ENCODE measurements at regions not wholly inside any gene's neighbourhood (a gene's known extent, or its start where the extent isn't known, plus 50 kb on each side); places are given as distances from the start of the nearest gene placed in this dataset.

DNA sequence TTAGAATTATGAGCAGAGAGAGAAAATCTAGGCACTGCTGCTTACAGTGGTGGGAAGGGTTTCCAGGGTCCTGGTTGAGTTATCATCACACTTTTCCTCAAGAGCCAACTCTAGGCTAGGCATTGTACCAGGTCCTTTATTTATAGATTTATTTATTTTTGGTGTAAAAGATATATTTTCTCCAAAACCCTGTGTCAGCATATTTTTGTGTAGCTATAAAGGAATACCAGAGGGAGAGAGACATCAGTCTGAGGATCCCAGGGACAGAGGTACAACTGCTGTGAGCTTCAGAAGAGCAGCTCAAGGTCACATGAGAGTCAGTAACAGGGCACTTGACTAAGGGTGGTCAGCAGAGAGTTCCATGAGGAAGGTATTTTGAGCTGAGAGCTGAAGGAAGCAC lies 159.7 kb downstream of the SLC35B3 start:
- DNase-seq: no peak

DNA sequence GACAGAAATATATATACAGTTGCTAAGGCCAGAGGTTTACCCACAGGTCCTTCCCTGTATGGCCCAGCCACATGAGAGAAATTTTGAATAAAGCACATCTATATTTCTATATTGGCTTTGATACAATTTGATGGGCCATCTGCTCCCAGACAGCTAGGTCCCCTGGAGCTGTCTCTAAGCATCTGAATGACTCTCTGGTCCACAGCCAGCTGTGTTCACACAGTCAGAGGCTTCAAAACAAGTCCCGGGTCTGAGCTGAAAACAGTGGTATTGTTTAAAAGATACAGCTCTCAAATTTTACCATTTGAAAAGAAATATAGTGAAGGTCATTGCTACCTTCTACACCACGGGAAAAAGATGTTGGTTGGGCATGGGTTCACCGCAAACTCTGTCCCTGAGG lies 161.1 kb downstream of the SLC35B3 start:
- DNase-seq: no peak

DNA sequence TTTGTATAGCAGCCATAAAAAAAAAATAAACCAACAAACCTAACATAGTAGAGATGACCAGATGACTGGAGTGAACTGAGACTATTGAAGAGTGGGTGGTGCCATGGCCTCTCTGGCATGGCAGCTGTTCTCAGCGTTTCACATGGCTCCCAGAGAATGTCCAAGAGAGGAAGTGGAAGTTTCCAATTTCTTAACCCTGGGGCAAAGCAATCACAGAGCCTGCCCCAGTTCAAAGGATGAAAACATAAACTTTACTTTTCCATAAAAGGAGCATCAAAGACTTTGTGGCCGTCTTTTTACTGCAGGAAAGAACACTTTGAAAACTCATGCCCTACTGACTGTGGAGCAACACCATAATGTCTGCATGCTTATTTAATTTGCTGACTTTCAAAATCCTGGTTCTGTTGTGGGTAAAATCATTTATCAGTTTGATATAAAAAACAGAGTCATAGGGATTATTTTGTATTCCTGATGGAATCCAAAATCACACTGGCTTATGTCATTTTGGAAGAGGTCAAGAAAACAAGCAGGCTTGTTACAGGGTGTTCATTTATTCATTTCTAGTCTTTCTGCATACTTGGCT lies 165.4 kb downstream of the SLC35B3 start:
- DNase-seq: no peak

DNA sequence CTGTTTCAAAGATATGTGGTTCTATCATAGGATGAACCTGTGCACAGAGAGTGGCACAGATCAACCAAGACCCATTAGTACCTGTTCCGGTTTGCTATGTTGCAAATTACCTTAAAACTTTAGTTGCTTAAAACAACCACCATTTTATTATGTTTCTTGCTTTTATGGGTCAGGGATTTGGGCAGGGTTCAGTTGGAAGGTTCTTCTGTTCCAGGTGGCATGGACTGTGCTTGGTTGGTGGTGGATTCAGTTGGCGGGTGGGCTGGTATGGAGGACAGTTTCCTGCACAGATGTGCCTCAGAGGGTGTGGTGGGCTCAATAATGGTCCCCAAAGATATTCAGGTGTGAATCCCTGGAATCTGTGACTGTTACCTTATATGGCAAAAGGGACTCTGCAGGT lies 166.3 kb downstream of the SLC35B3 start:
- DNase-seq: no peak

DNA sequence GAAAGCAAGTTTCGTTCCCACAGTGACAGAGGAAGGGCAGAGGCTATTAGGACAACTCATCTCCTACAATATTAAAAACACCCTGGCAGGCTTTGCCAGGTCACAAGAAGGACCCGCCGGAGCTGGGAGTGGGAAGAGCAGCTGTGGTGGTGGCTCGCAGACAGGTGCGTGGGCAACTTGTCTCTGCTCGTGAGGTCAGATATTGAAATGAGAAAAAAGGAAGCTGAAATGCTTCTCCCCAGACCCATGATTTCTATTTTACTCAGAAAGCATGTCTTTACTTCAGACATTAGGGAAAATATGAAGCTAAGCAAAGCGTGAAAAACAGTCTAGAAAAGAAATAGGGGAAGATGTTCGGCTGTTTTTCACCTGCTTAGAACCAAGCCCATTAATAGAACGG lies 166.3 kb upstream of the EEF1E1 start:
- DNase-seq: no peak

DNA sequence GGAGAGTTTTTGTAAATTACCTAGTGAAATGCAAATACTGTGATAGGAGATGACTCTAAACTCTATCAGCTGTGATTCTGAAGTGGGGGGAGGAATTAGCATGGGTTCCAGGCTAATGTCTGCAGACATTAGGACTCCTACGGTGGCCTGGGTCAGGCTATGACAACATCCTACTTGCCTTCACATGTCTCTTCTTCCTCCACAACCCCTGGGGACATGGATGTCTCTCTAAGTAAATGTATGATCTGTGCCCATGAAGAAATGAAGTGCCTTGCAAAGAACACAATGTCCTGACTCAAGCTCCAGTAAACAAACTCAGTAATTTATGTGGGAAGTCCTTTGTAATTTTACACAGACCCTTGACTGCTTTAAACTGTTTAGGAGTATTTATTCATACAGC lies 165.8 kb upstream of the EEF1E1 start:
- no peak for DNase-seq

DNA sequence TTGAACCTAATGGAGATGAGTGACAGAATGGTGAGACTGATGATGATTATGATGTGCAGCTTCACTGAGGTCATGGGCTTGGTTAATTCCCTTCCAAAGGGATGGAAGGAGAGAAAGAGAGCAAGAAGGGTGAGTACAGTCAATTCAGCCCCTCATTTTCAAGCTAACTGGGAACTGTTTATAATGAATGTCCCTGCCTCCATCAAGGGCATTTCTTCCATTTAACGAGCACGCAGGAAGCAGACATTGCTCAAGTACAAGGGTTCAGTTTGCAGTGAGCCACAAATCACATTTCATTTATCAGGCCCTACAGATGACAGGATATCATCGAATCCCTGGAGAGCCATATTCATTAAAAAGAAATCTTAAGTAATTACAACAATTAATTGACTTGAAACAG lies 158.3 kb upstream of the EEF1E1 start:
- DNase-seq: no peak

DNA sequence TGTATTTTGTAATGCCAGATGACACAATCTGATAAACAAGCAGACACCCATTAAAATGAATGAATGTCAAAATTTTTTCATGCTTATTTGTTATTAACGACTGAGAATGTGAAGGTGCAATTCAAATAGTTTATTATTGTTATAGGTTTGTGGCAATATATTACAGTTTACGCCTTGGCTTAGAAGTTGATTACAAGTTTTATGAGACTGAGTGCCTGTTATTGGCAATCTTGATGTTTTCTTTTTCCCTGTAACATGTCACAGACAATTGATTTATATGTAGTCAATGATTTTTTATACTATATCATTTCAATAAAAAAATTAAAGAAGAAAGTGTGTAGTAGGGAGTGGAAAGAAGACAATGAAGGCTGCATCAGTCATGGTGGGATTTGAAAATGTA lies 144.1 kb upstream of the EEF1E1 start:
- DNase-seq: no peak

DNA sequence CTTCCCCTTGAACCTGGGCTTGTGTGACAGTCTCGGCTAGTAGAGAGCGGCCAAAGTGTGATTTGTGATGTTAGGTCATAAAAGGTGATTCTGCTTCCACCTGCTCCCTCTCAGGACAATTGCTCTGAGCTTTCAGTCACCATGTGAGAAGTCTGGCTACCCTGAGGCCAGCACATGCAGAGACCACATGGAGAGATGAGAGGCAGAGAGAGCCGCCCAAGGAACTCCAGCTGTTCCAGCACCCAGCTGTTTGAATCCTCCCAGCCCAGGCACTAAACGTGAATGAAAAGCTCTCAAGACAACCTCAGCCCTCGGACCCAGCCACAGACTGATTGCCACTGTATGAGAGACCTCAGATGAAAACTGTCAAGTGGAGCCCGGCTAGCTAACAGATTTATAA lies 143.4 kb upstream of the EEF1E1 start:
- no peak for DNase-seq

DNA sequence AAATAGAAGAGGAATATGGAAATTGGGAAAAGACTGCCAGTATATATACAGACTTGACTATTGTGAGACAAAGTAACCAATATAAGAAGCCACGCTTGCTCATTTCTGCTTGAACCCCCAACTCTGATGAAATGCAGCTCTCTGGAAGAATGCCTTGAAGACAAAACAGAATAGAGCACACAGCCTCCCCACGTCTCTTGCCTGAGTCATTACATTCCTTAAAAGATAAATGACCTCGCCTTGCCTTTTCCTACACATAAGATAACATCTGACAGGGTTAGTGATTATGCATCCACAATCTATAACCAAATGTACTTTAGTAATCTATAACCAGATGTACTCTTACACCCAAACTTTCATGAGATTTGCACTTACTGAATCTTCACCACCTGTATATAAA lies 141.1 kb upstream of the EEF1E1 start:
- no peak for DNase-seq

DNA sequence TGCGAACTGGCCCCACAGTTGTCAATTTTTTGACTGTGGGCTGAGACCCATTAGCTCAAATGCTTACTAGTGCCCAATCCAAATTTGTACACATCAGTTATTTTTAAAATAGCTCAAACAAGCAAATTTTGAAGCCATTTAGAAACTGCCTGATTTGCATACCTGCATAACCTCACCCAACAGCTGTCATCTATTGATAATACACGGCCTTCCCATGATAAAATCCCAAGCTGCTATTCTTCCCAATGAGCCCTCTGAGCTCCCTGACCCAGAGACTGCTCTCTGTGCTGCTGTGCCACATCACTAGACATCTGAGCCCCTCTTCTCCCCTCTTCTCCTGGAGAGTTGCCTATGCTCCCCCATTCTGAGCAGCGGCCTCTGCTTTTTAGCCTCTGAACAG lies 140.5 kb upstream of the EEF1E1 start:
- DNase-seq: no peak

DNA sequence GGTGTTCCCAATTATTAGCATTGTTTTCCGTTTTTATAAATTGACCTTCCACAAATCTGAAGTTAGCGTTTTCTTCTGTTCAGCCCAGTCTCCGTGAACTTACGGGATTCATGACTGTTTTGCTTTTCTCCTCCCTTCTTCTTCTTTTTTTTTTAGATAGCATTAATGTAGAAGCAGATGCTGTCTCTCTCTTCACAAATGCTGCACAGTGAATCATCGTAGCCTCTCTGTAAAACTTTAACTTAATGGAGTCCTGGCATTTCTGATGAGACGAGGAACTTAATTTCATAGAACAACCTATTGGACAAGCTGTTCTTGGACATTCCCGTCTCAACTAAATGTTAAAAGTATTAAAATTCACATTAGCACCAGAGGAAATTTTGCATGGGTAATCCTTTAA lies 138.0 kb upstream of the EEF1E1 start:
- DNase-seq: no peak

DNA sequence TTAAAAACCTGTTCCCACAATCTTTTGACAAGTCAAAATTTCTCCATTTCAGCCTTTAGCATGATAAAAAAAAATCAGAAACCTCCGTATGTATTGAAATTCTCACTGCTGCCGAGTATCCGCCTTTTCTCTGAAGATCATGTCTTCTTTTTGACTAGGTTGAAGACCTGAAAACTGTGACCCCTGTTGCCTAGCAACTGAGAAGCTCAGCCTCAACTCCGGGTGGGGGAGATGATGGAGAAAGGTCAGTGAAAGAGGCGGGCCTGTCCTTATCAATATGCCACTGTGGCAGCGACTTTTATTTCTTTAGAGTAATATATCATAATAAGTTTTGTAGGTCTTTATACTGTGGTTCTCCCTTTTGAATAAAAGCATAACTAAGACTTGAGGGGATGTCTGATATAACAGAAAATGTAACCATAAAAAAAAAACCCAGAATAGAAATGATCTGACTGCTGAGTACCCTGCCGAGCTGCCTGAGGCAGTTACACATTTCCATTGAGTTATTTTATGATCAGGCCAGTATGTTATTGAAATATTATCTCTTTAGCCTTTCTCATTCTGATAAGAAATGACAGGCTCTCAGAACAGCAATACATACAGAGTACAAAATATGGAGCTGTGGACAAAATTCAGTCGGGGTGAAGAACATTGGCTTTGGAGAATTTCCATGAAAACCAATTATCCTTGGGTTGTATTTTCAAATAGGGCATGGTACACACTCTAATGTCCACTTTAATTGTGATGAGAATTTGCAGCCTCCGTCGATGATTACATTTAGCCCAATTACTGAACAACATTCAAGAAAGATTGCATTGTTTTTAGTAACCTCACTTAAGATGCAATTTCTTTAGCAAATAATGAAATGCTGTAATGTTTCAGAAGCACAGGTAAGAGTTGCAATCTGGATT lies 136.7 kb upstream of the EEF1E1 start:
- DNase-seq: no peak

DNA sequence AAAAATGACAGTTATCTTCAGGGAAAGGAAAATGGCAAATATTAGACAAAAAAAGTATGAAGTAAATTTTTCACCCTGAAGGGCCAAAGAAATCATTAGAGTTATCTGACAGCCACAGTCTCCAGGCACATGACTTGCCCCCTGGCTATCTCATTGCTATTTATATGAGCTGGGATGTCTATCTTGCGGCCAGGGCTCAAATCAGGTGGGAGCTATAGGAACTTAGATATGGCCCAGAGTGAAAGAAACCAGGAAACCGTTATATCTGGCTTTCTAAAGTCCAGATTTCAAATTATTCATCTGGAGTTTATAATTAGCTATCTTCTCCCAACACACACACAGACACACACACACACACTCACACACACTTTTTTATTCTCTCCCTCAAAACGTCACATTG lies 135.3 kb upstream of the EEF1E1 start:
- DNase-seq: no peak

DNA sequence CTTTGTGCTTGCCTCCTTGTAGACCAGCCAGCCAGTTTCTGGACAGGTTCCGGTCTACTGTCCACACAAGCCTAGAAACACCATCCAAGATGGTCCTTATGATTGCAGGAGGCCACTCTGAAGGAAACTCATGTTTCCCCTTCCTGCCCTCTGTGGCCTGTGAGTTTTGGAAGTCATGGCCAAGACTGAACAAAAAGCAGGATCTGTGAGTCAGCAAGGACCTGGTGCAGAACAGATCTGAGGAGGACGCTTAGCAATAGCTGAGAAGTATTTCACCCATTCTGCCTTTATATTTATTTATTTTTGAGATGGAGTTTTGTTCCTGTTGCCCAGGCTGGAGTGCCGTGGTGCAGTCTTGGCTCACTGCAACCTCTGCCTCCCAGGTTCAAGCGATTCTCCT lies 134.6 kb upstream of the EEF1E1 start:
- no peak for DNase-seq

DNA sequence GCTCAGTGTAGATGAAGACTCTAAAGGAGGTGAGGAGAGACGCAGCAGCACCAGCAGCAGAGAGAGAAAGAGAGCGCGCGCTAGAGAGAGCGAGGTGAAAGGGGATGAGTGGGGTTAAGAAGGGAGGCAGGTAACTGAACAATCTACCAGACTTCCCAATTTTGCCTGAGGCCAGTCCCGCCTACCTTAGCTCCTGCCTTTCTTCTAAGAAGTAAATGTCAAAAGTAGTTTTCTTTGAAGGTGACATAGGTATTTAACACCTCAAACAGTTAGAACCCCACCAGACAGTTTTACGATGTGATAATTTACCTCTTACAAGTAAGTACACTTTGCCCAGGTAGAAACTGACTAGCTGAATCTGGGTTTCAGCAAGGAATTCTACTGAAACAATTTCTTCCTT lies 132.0 kb upstream of the EEF1E1 start:
- DNase-seq: no peak

DNA sequence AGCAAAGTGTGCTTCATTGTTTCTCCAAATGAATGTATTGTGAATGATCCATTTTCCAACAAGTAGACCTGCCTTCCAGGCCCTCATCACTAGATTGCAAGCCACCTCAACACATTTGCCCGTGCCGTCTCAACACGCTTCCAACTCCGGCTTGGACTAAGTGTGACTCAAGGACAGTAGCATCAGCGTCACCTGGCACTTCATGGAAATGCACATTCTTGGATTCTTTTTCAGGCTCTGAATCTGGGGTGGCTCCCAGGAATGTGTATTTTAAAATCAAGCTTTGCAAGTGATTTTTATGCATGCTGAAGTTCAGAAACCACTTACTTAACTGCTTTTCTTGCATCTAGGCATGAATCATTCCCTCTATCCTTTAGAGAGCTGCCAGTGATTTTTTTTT lies 129.6 kb upstream of the EEF1E1 start:
- no peak for DNase-seq

DNA sequence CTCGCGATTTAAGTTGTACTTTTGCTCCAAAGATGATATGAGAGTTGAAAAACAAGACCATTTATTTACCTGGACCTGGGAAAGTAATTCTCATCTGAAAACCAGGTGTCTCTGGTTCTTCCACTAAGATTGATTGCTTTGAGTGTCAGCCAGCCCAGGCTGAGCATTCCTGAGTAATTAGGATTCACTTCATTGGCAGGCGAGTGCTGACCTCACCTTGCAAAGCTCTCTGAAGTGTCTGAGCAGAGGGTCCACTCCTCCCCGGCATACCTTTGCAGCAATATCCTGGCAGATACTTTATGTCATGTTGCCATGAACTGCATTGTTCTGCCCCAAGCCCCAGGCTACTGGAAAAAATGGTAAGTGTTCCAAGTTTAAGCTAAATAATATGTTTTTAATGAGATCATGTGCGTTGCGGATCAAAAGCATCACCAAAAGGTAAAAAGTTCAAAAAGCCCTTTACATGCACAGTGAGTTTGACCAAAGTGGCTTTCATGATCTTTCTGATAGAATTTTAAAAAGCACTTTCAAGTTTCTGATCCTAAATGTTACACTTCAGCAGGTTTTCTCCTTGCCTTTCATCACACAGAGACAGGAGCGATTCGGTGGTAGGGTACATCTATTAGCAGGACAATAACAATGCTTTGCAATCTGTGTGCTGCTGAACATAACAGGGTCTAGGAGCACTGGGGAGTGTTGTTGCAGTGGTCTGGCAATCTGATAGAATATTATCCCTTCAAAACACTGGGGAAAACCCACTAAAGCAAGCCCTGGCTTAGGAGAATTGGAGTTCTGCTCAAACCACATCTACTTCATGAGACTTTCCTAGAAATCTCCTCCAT lies 127.8 kb upstream of the EEF1E1 start:
- DNase-seq: no peak

DNA sequence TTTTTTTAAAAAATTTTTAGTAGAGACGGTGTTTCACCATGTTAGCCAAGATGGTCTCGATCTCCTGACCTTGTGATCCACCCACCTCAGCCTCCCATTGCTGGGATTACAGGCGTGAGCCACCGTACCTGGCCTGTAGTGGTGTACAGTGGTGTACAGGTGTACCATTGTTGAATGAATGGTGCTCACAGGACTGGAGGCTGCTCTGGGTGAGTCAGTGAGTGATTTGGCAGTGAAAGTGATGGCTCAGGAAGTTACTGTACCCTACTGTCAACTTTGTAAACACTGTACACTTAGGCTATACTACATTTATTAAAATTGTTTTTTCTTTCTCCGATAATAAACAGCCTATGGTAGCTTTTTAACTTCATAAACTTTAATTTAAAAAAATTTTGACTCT lies 122.8 kb upstream of the EEF1E1 start:
- DNase-seq: no peak

DNA sequence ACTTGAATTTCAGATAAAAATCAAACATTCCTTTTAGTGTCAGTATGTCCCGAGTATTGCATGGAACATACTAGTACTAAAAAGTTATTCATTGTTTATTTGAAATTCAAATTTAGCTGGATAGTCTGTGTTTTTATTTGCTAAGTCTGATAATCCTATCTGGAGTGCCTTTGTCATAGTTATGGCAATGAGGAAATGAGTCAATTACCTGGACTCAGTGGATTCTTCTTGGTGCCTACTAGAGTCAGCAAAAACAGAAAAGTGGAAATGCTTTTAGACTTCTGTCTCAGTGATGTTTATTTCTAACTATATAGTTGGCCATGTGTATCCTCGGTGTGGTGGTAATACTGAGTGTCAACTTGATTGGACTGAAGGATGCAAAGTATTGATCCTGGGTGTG lies 121.3 kb upstream of the EEF1E1 start:
- DNase-seq: no peak

DNA sequence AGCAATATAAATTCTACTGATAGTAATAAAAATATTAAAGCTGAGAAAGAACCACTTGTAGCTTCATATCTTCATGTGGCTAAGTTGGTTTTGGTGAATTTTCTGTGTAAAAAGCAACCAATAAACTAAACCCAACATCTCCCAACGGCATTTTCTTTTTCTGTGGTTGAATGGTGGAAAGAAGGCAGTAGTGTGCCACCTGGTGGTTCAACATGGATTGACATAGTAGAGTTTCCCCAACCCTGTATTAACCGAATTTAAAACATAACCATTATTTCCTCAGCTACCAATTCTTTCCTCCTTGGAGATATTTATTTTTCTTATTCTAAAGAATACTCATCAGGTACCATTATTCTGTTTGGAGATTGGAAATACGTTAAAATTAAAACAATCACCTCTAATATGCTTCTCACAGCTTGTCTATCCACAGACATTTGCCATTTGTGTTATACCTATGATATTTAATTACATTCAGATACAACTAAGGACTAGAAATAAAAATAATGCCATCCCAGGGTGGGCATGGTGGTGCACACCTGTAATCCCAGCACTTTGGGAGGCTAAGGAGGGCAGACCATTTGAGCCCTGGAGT lies 117.1 kb upstream of the EEF1E1 start:
- DNase-seq: peak in 3 of 6 experiments; percentile 2 to 54 (median 45)

DNA sequence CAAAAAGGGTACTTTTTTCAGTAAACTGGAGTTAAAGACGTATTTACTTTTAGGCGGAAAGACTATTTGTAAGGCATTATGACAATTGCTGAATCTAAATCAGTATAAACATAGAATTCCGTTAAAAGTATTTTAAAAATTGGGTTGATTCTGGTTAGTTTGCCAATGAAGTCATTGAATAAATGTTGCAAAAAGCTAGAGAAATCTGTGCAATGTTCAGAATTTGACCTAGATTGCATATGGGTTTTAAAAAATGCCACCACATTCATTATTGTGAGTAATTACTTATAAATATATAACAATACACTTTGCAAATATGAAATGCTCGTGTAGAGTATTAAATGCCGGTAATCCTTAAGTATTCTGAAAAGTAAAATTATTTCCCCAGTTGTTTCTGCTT lies 116.5 kb upstream of the EEF1E1 start:
- no peak for DNase-seq

DNA sequence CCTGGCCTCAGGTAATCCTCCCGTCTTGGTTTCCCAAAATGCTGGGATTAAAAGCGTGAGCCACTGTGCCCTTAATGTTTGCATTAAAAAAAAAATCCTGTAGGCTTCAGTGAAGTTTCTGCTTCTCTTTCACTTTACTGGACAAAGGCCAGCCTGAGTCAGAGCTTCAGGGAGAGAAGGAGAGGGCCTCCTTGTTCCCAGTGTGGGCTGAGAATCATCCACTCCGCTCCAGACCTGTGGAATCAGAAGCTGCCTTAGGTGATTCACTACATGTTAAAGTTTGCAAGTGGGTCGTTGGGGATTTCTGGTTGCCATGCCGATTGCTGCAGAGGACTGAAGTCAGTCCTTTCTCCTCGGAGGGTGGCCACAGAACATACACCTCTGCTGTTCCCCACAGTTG lies 113.3 kb upstream of the EEF1E1 start:
- DNase-seq: no peak

DNA sequence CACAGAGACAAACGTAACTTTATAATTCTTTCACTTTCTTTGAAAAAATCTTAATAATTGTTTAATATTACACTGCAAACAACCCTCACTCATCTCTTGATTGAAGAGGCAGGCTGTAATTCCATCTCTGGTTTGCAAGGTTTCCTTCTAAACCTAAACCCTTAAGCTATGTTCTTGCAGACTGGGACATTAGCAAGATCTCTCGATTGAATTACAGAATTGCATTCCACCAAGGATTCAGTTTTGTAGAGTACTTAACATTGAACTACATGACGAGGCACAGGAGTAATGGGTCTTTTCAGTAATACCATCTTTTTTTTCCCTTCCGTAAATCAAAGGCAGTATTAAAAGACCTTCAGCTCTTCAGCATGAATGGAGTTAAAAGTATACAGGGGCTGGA lies 111.6 kb upstream of the EEF1E1 start:
- DNase-seq: no peak

Measured in stimulated activated naive CD4-positive, alpha-beta T cell (primary cell).